HFFc6 (cell line): ENCODE measurements at regions not wholly inside any gene's neighbourhood (a gene's known extent, or its start where the extent isn't known, plus 50 kb on each side); places are given as distances from the start of the nearest gene placed in this dataset.
A peak's percentile ranks its signal among the peaks of the same experiment; 100 is the strongest.

Experiments used
- DNase-seq: peaks from one replicate; pipeline ENCODE4 v3.0.0-alpha.2; 2018
- H3K27ac Mint-ChIP-seq: 2 replicates; pipeline ENCODE4 v1.8.0; 2020; ENCODE audit warnings: mild to moderate bottlenecking, mixed read lengths
- H3K27me3 Mint-ChIP-seq: 2 replicates; pipeline ENCODE4 v1.8.0; 2021; ENCODE audit warnings: mild to moderate bottlenecking, moderate library complexity, mixed read lengths; ENCODE audit not compliant: insufficient read depth
- H3K36me3 Mint-ChIP-seq: 2 replicates; pipeline ENCODE4 v1.8.0; 2021; ENCODE audit warnings: low read depth, mixed read lengths
- H3K4me1 Mint-ChIP-seq: 2 replicates; pipeline ENCODE4 v1.8.0; 2020; ENCODE audit warnings: low read depth, mixed read lengths
- H3K4me3 Mint-ChIP-seq: 2 replicates; pipeline ENCODE4 v1.8.0; 2020; ENCODE audit warnings: mild to moderate bottlenecking, moderate library complexity, mixed read lengths
- H3K9me3 Mint-ChIP-seq: 2 replicates; pipeline ENCODE4 v1.8.0; 2020; ENCODE audit warnings: mild to moderate bottlenecking, mixed read lengths
- CTCF ChIP-seq: fragments of 200-600 bp; sonication (generic); IDR thresholded peaks from 2 replicates; pipeline ENCODE4 v1.5.0; 2021; ENCODE audit warnings: antibody characterized with exemption, mild to moderate bottlenecking

- no peak overlapping the region for H3K27ac Mint-ChIP-seq
- DNase-seq, result no peak
- H3K27me3 Mint-ChIP-seq, result no peaks in the 10 kb centered on the region
- no peak for TF ChIP-seq CTCF
- peaks cover 44% of the 10 kb centered on the region for H3K4me1 Mint-ChIP-seq
- H3K36me3 Mint-ChIP-seq, result peaks cover 38% of the 10 kb centered on the region
- peaks cover 51% of the 10 kb centered on the region for H3K9me3 Mint-ChIP-seq
- no peak overlapping the region for H3K4me3 Mint-ChIP-seq
These were observed 235.4 kb upstream of the TAS2R1 start for GRCh38 chr5:9865574-9865973.

DNA sequence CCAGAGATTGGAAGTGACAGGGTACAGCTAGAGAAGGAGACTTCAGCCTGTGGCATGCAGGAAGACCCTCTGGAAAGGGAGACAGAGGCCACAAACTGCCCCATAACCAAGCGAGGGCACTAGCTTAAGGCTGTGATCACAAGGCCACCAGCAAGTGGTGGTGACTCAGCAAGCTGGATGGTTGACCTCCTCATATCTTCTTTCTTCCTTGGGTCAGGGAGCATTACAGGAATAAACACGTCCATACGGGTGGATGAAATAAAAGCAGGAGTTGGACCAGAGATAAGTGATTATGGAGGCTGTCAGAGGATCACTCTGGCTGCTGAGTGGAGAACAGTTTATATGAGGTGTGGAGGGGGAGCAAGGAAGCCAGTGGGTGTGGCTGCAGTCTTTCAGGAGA is 234.6 kb upstream of the TAS2R1 start:
- TF ChIP-seq CTCF, result no peak

GRCh38 chr5:9863486-9863885 is 233.3 kb upstream of the TAS2R1 start:
- Mint-ChIP-seq H3K4me3 (no peak overlapping the region), H3K9me3 (peaks cover 45% of the 10 kb centered on the region), H3K27me3 (peaks cover 3% of the 10 kb centered on the region; the same call in 1 of the 2 replicates), H3K36me3 (peaks cover 32% of the 10 kb centered on the region), H3K27ac (no peak overlapping the region), H3K4me1 (peaks cover 24% of the 10 kb centered on the region)
- DNase-seq, result no peak
- no peak for TF ChIP-seq CTCF

More for the DNA sequence above, 234.6 kb upstream of the TAS2R1 start:
- H3K27me3 Mint-ChIP-seq, result no peaks in the 10 kb centered on the region
- H3K4me3 Mint-ChIP-seq, result no peak overlapping the region
- no peak overlapping the region for H3K27ac Mint-ChIP-seq
- no peak for DNase-seq
- H3K4me1 Mint-ChIP-seq, result peaks cover 37% of the 10 kb centered on the region
- H3K36me3 Mint-ChIP-seq, result peaks cover 38% of the 10 kb centered on the region
- peaks cover 51% of the 10 kb centered on the region for H3K9me3 Mint-ChIP-seq

- peaks cover 30% of the 10 kb centered on the region for H3K9me3 Mint-ChIP-seq
- H3K4me1 Mint-ChIP-seq, result peaks cover 23% of the 10 kb centered on the region
- H3K36me3 Mint-ChIP-seq, result peaks cover 23% of the 10 kb centered on the region
- H3K4me3 Mint-ChIP-seq, result 0 out of 2 replicates have a peak overlapping the region, but pooled peaks have one; percentile 20
- no peak overlapping the region; the same call in 1 of the 2 replicates for H3K27ac Mint-ChIP-seq
- TF ChIP-seq CTCF, result no peak
- DNase-seq, result peak; percentile 54
- H3K27me3 Mint-ChIP-seq, result peaks cover 3% of the 10 kb centered on the region; the same call in 1 of the 2 replicates
These were observed 231.6 kb upstream of the TAS2R1 start for GRCh38 chr5:9861666-9862256.

GRCh38 chr5:9859808-9860207 is 229.7 kb upstream of the TAS2R1 start:
- H3K27me3 Mint-ChIP-seq, result peaks cover 3% of the 10 kb centered on the region; the same call in 1 of the 2 replicates
- H3K4me1 Mint-ChIP-seq, result peaks cover 23% of the 10 kb centered on the region
- peaks cover 10% of the 10 kb centered on the region for H3K9me3 Mint-ChIP-seq
- DNase-seq, result no peak
- no peak overlapping the region for H3K27ac Mint-ChIP-seq
- H3K4me3 Mint-ChIP-seq, result no peak overlapping the region
- no peak for TF ChIP-seq CTCF
- peaks cover 9% of the 10 kb centered on the region for H3K36me3 Mint-ChIP-seq
